ENCODE measurements at regions not wholly inside any gene's neighbourhood (a gene's known extent, or its start where the extent isn't known, plus 50 kb on each side); places are given as distances from the start of the nearest gene placed in this dataset.

GRCh38 chr10:33753389-33753788 lies 418.9 kb upstream of the NRP1 start:
- H3K27me3 ChIP-seq (ENCODE audit: control insufficient read depth in 1 of 2, insufficient read depth in 2 of 2, low read length in 2 of 2), result no peaks in the 10 kb centered on the region
- H3K4me1 ChIP-seq (ENCODE audit: insufficient read depth, low read length), result peaks cover 4% of the 10 kb centered on the region
- H3K36me3 ChIP-seq (ENCODE audit: insufficient read depth, low read length), result no peaks in the 10 kb centered on the region
- no peak overlapping the region for H3K4me3 ChIP-seq (ENCODE audit: low read depth in 1 of 2, low read length in 2 of 2)
- H3K9me3 ChIP-seq (ENCODE audit: low read length), result no peaks in the 10 kb centered on the region
- no peak overlapping the region for H3K9ac ChIP-seq (ENCODE audit: low read length)
- H3K27ac ChIP-seq (ENCODE audit: low read depth, low read length), result no peak overlapping the region

DNA sequence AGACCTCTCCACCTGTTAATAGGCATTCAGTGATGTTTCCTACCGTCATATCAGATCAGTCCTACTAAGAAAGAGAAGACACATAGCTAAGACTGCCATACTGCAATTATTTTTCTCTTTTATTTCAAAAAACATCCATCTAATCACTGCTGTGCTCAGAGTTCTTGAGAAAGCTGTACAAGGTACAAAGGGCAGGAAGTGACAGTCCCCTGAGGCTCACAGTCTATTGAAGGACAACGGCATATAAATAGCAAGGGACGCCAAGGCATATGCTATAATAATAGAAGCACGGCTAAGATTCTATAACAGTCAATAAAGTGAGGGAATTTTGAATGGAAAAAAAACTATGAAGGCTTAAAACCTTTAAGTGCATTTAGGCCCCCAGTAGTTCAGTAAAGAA lies 415.3 kb upstream of the NRP1 start:
- Histone ChIP-seq H3K4me1 (ENCODE audit: insufficient read depth, low read length) (peaks cover 4% of the 10 kb centered on the region), H3K27ac (ENCODE audit: low read depth, low read length) (no peak overlapping the region), H3K4me3 (ENCODE audit: low read depth in 1 of 2, low read length in 2 of 2) (no peak overlapping the region), H3K36me3 (ENCODE audit: insufficient read depth, low read length) (no peaks in the 10 kb centered on the region), H3K9me3 (ENCODE audit: low read length) (no peaks in the 10 kb centered on the region), H3K27me3 (ENCODE audit: control insufficient read depth in 1 of 2, insufficient read depth in 2 of 2, low read length in 2 of 2) (no peaks in the 10 kb centered on the region), H3K9ac (ENCODE audit: low read length) (no peak overlapping the region)

GRCh38 chr10:33749067-33749735 lies 414.7 kb upstream of the NRP1 start:
- no peak overlapping the region for H3K9ac ChIP-seq (ENCODE audit: low read length)
- H3K9me3 ChIP-seq (ENCODE audit: low read length), result no peaks in the 10 kb centered on the region
- no peaks in the 10 kb centered on the region for H3K36me3 ChIP-seq (ENCODE audit: insufficient read depth, low read length)
- H3K4me3 ChIP-seq (ENCODE audit: low read depth in 1 of 2, low read length in 2 of 2), result no peak overlapping the region
- H3K4me1 ChIP-seq (ENCODE audit: insufficient read depth, low read length), result peaks cover 4% of the 10 kb centered on the region
- no peaks in the 10 kb centered on the region for H3K27me3 ChIP-seq (ENCODE audit: control insufficient read depth in 1 of 2, insufficient read depth in 2 of 2, low read length in 2 of 2)
- no peak overlapping the region for H3K27ac ChIP-seq (ENCODE audit: low read depth, low read length)

GRCh38 chr10:33746836-33747268 lies 412.4 kb upstream of the NRP1 start:
- H3K36me3 ChIP-seq (ENCODE audit: insufficient read depth, low read length), result no peaks in the 10 kb centered on the region
- H3K9ac ChIP-seq (ENCODE audit: low read length), result no peak overlapping the region
- no peak overlapping the region for H3K27ac ChIP-seq (ENCODE audit: low read depth, low read length)
- H3K4me3 ChIP-seq (ENCODE audit: low read depth in 1 of 2, low read length in 2 of 2), result no peak overlapping the region
- H3K27me3 ChIP-seq (ENCODE audit: control insufficient read depth in 1 of 2, insufficient read depth in 2 of 2, low read length in 2 of 2), result no peaks in the 10 kb centered on the region
- no peaks in the 10 kb centered on the region for H3K9me3 ChIP-seq (ENCODE audit: low read length)
- peaks cover 4% of the 10 kb centered on the region for H3K4me1 ChIP-seq (ENCODE audit: insufficient read depth, low read length)

- Histone ChIP-seq H3K27me3 (ENCODE audit: control insufficient read depth in 1 of 2, insufficient read depth in 2 of 2, low read length in 2 of 2) (no peaks in the 10 kb centered on the region), H3K9ac (ENCODE audit: low read length) (no peak overlapping the region), H3K4me1 (ENCODE audit: insufficient read depth, low read length) (peaks cover 4% of the 10 kb centered on the region), H3K36me3 (ENCODE audit: insufficient read depth, low read length) (no peaks in the 10 kb centered on the region), H3K9me3 (ENCODE audit: low read length) (no peaks in the 10 kb centered on the region), H3K27ac (ENCODE audit: low read depth, low read length) (no peak overlapping the region), H3K4me3 (ENCODE audit: low read depth in 1 of 2, low read length in 2 of 2) (no peak overlapping the region)
These were observed 411.7 kb upstream of the NRP1 start for GRCh38 chr10:33746186-33746585.

GRCh38 chr10:33743429-33743857 lies 409.0 kb upstream of the NRP1 start:
- no peaks in the 10 kb centered on the region for H3K4me1 ChIP-seq (ENCODE audit: insufficient read depth, low read length)
- H3K4me3 ChIP-seq (ENCODE audit: low read depth in 1 of 2, low read length in 2 of 2), result no peak overlapping the region
- H3K27me3 ChIP-seq (ENCODE audit: control insufficient read depth in 1 of 2, insufficient read depth in 2 of 2, low read length in 2 of 2), result no peaks in the 10 kb centered on the region
- no peak overlapping the region for H3K27ac ChIP-seq (ENCODE audit: low read depth, low read length)
- H3K9me3 ChIP-seq (ENCODE audit: low read length), result no peaks in the 10 kb centered on the region
- H3K36me3 ChIP-seq (ENCODE audit: insufficient read depth, low read length), result no peaks in the 10 kb centered on the region
- no peak overlapping the region for H3K9ac ChIP-seq (ENCODE audit: low read length)

DNA sequence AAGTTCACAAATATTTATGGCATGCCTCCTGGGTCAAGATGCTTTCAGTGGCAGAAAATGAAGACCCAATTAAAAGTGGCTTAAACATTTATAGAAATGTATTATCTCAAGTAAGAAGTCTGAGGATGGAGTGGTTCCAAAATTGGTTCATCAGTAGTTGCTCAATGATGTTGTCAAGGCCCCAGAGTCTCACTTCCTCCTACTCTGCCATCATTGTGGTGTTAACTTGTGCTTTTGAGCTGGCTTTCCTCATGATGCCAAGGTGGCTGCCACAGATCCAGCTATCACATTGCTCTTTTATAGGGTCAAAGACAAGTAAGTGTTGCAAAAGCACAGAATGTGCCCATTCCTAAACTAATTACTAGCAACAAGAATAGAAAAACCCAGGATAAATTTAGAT lies 404.6 kb upstream of the NRP1 start:
- no peaks in the 10 kb centered on the region for H3K27me3 ChIP-seq (ENCODE audit: control insufficient read depth in 1 of 2, insufficient read depth in 2 of 2, low read length in 2 of 2)
- H3K4me3 ChIP-seq (ENCODE audit: low read depth in 1 of 2, low read length in 2 of 2), result no peak overlapping the region
- no peak overlapping the region for H3K9ac ChIP-seq (ENCODE audit: low read length)
- no peaks in the 10 kb centered on the region for H3K9me3 ChIP-seq (ENCODE audit: low read length)
- peaks cover 8% of the 10 kb centered on the region for H3K4me1 ChIP-seq (ENCODE audit: insufficient read depth, low read length)
- H3K27ac ChIP-seq (ENCODE audit: low read depth, low read length), result no peak overlapping the region
- H3K36me3 ChIP-seq (ENCODE audit: insufficient read depth, low read length), result no peaks in the 10 kb centered on the region

- Histone ChIP-seq H3K27ac (ENCODE audit: low read depth, low read length) (no peak overlapping the region), H3K9me3 (ENCODE audit: low read length) (no peaks in the 10 kb centered on the region), H3K9ac (ENCODE audit: low read length) (no peak overlapping the region), H3K27me3 (ENCODE audit: control insufficient read depth in 1 of 2, insufficient read depth in 2 of 2, low read length in 2 of 2) (no peaks in the 10 kb centered on the region), H3K4me3 (ENCODE audit: low read depth in 1 of 2, low read length in 2 of 2) (no peak overlapping the region), H3K36me3 (ENCODE audit: insufficient read depth, low read length) (no peaks in the 10 kb centered on the region), H3K4me1 (ENCODE audit: insufficient read depth, low read length) (peaks cover 8% of the 10 kb centered on the region)
These were observed 401.0 kb upstream of the NRP1 start for GRCh38 chr10:33735464-33735923.

GRCh38 chr10:33734393-33735155 lies 400.1 kb upstream of the NRP1 start:
- Histone ChIP-seq H3K27ac (ENCODE audit: low read depth, low read length) (no peak overlapping the region), H3K27me3 (ENCODE audit: control insufficient read depth in 1 of 2, insufficient read depth in 2 of 2, low read length in 2 of 2) (no peaks in the 10 kb centered on the region), H3K36me3 (ENCODE audit: insufficient read depth, low read length) (no peaks in the 10 kb centered on the region), H3K9ac (ENCODE audit: low read length) (no peak overlapping the region), H3K9me3 (ENCODE audit: low read length) (no peaks in the 10 kb centered on the region), H3K4me3 (ENCODE audit: low read depth in 1 of 2, low read length in 2 of 2) (no peak overlapping the region), H3K4me1 (ENCODE audit: insufficient read depth, low read length) (peaks cover 8% of the 10 kb centered on the region)

GRCh38 chr10:33733058-33733457 lies 398.6 kb upstream of the NRP1 start:
- peaks cover 8% of the 10 kb centered on the region for H3K4me1 ChIP-seq (ENCODE audit: insufficient read depth, low read length)
- no peak overlapping the region for H3K27ac ChIP-seq (ENCODE audit: low read depth, low read length)
- H3K9ac ChIP-seq (ENCODE audit: low read length), result no peak overlapping the region
- no peaks in the 10 kb centered on the region for H3K9me3 ChIP-seq (ENCODE audit: low read length)
- H3K36me3 ChIP-seq (ENCODE audit: insufficient read depth, low read length), result no peaks in the 10 kb centered on the region
- no peak overlapping the region for H3K4me3 ChIP-seq (ENCODE audit: low read depth in 1 of 2, low read length in 2 of 2)
- H3K27me3 ChIP-seq (ENCODE audit: control insufficient read depth in 1 of 2, insufficient read depth in 2 of 2, low read length in 2 of 2), result no peaks in the 10 kb centered on the region

GRCh38 chr10:33732161-33732680 lies 397.8 kb upstream of the NRP1 start:
- no peak overlapping the region for H3K27ac ChIP-seq (ENCODE audit: low read depth, low read length)
- no peak overlapping the region for H3K9ac ChIP-seq (ENCODE audit: low read length)
- H3K36me3 ChIP-seq (ENCODE audit: insufficient read depth, low read length), result no peaks in the 10 kb centered on the region
- no peaks in the 10 kb centered on the region for H3K9me3 ChIP-seq (ENCODE audit: low read length)
- no peak overlapping the region for H3K4me3 ChIP-seq (ENCODE audit: low read depth in 1 of 2, low read length in 2 of 2)
- peaks cover 8% of the 10 kb centered on the region for H3K4me1 ChIP-seq (ENCODE audit: insufficient read depth, low read length)
- no peaks in the 10 kb centered on the region for H3K27me3 ChIP-seq (ENCODE audit: control insufficient read depth in 1 of 2, insufficient read depth in 2 of 2, low read length in 2 of 2)

Data from muscle layer of colon (tissue), 2 donors.